HG02981 (cell line): ENCODE measurements at regions not wholly inside any gene's neighbourhood (a gene's known extent, or its start where the extent isn't known, plus 50 kb on each side); places are given as distances from the start of the nearest gene placed in this dataset.

ENCODE experiments used
- ATAC-seq: cut with Tn5 transposase; IDR thresholded peaks from one replicate; pipeline ENCODE4 v1.9.1; 2021; ENCODE audit warnings: mild to moderate bottlenecking, moderate library complexity; ENCODE audit not compliant: unreplicated experiment

GRCh38 chr1:195462646-195463045, 1145.6 kb downstream of the KCNT2 start:
- ATAC-seq, result no peak

- no peak for ATAC-seq
Measured at GRCh38 chr1:195462152-195462551, 1146.1 kb downstream of the KCNT2 start.

GRCh38 chr1:195458365-195458764, 1149.9 kb downstream of the KCNT2 start:
- ATAC-seq, result no peak

- no peak for ATAC-seq
Measured at GRCh38 chr1:195450794-195451193, 1157.4 kb downstream of the KCNT2 start.

GRCh38 chr1:195439661-195440060, 1168.6 kb downstream of the KCNT2 start:
- no peak for ATAC-seq

GRCh38 chr1:195434566-195435203, 1173.6 kb downstream of the KCNT2 start:
- ATAC-seq, result no peak

GRCh38 chr1:195430826-195431225, 1177.4 kb downstream of the KCNT2 start:
- no peak for ATAC-seq

GRCh38 chr1:195428927-195429326, 1179.3 kb downstream of the KCNT2 start:
- ATAC-seq, result no peak

GRCh38 chr1:195415584-195415983, 1192.7 kb downstream of the KCNT2 start:
- no peak for ATAC-seq

- no peak for ATAC-seq
Measured at GRCh38 chr1:195394567-195394966, 1213.7 kb downstream of the KCNT2 start.

GRCh38 chr1:195376190-195376589, 1232.0 kb downstream of the KCNT2 start:
- ATAC-seq, result no peak

GRCh38 chr1:195373856-195374255, 1234.4 kb downstream of the KCNT2 start:
- no peak for ATAC-seq

- ATAC-seq, result no peak
Measured at GRCh38 chr1:195345149-195345548, 1263.1 kb downstream of the KCNT2 start.

GRCh38 chr1:195337646-195338045, 1270.6 kb downstream of the KCNT2 start:
- ATAC-seq, result no peak

- ATAC-seq, result no peak
Measured at GRCh38 chr1:195336812-195337211, 1271.4 kb downstream of the KCNT2 start.

- no peak for ATAC-seq
Measured at GRCh38 chr1:195335541-195335940, 1272.7 kb downstream of the KCNT2 start.

GRCh38 chr1:195332102-195332501, 1276.1 kb downstream of the KCNT2 start:
- ATAC-seq, result no peak

- no peak for ATAC-seq
Measured at GRCh38 chr1:195328681-195329080, 1279.6 kb downstream of the KCNT2 start.

- no peak for ATAC-seq
Measured at GRCh38 chr1:195328102-195328501, 1280.1 kb downstream of the KCNT2 start.

GRCh38 chr1:195327361-195327760, 1280.9 kb downstream of the KCNT2 start:
- ATAC-seq, result no peak

GRCh38 chr1:195326325-195326724, 1281.9 kb downstream of the KCNT2 start:
- no peak for ATAC-seq

- ATAC-seq, result no peak
Measured at GRCh38 chr1:195325181-195325580, 1283.1 kb downstream of the KCNT2 start.

GRCh38 chr1:195306281-195306680, 1302.0 kb downstream of the KCNT2 start:
- no peak for ATAC-seq
